Activated naive CD8-positive, alpha-beta T cell treated with anti-CD3 and anti-CD28 coated beads, Interleukin-2, amount 50 U/mL, for 24 hours (primary cell): ENCODE measurements at regions not wholly inside any gene's neighbourhood (a gene's known extent, or its start where the extent isn't known, plus 50 kb on each side); places are given as distances from the start of the nearest gene placed in this dataset.
"Not testable (repeated sequence)": the region's sequence is repeated elsewhere in the genome, so short reads cannot be mapped to it uniquely, and the experiment has no call there.

Source experiments
- ATAC-seq: fragments of 150-1000 bp; cut with Tn5 transposase; one replicate; pipeline ENCODE4 v1.10.0; 2021
- DNase-seq: peaks from one replicate; pipeline ENCODE4 v3.0.0; 2021
- H3K27ac Mint-ChIP-seq: one replicate; pipeline ENCODE4 v1.8.0; 2021; ENCODE audit warnings: mild to moderate bottlenecking, mixed read lengths
- H3K27me3 Mint-ChIP-seq: one replicate; pipeline ENCODE4 v1.8.0; 2021; ENCODE audit warnings: mixed read lengths
- H3K36me3 Mint-ChIP-seq: one replicate; pipeline ENCODE4 v1.8.0; 2021; ENCODE audit warnings: low read depth, mixed read lengths
- H3K4me1 Mint-ChIP-seq: one replicate; pipeline ENCODE4 v1.8.0; 2021; ENCODE audit warnings: mixed read lengths
- H3K4me3 Mint-ChIP-seq: one replicate; pipeline ENCODE4 v1.8.0; 2021; ENCODE audit warnings: mild to moderate bottlenecking, moderate library complexity, mixed read lengths
- H3K9me3 Mint-ChIP-seq: one replicate; pipeline ENCODE4 v1.8.0; 2021; ENCODE audit warnings: mixed read lengths

DNA sequence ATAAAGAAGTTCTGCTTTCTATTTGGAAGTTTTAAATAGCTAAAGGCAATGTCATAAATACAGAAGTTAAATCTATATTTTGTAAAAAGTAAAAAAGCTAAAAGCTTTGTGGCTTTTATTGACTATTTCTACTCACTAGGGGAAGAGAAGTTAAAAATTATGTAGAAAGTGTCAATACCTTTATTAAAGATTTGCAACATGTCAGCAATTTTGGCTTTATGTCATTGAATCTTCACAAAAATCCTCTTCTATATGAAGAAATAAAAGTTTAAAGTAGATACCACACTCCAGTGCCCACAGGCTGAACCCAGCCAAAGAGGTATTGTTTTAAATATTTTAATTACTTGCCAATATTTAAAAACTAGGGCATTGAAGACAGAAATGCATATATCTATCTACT, 160.6 kb upstream of the HSF2 start:
- Mint-ChIP-seq H3K4me3 (no peak overlapping the region), H3K9me3 (peaks cover 14% of the 10 kb centered on the region), H3K27ac (no peak overlapping the region)

DNA sequence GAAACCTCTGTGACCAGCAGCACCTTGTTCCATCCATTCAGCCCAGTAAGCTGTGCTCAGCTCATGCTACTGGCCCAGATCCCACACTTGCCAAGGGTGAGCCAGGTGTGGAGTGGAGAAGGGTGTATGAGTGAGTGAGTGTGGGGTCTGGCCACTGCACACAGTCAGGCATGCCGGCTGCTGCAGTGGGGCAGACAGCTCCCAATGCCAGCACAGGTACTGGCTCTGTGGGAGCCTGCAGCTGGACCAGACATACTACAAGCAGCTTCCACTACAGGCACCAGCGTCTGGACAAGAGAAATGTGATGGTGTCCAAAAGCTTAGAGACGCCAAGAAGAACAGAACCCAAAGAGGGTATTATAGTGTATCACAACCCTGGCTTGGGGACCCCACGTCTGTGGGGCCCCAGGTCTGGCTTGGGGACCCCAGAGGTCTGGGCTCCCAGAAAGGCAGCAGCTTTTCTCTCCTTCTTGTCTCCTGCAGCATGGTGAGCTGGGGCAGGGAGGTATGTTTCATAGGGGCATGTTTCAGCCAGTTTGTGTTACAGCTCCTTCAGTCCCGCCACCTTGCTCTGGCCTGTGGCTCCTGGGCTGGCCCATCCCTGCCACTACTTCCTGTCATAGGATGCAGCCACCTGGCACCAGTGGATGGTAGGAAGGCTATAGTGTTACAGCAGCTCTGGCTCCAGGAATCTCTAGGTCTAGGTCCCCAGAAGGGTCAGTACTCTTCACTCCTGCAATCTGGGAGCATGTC, 152.4 kb upstream of the HSF2 start:
- no peaks in the 10 kb centered on the region for H3K27me3 Mint-ChIP-seq
- no peaks in the 10 kb centered on the region for H3K36me3 Mint-ChIP-seq
- H3K27ac Mint-ChIP-seq = no peak overlapping the region
- H3K4me3 Mint-ChIP-seq = no peak overlapping the region
- no peak for DNase-seq
- no peaks in the 10 kb centered on the region for H3K4me1 Mint-ChIP-seq
- peaks cover 28% of the 10 kb centered on the region for H3K9me3 Mint-ChIP-seq
- ATAC-seq = no peak

More for the DNA sequence above, 160.6 kb upstream of the HSF2 start:
- DNase-seq = no peak
- H3K4me1 Mint-ChIP-seq = no peaks in the 10 kb centered on the region
- no peaks in the 10 kb centered on the region for H3K27me3 Mint-ChIP-seq
- ATAC-seq = no peak
- no peaks in the 10 kb centered on the region for H3K36me3 Mint-ChIP-seq

DNA sequence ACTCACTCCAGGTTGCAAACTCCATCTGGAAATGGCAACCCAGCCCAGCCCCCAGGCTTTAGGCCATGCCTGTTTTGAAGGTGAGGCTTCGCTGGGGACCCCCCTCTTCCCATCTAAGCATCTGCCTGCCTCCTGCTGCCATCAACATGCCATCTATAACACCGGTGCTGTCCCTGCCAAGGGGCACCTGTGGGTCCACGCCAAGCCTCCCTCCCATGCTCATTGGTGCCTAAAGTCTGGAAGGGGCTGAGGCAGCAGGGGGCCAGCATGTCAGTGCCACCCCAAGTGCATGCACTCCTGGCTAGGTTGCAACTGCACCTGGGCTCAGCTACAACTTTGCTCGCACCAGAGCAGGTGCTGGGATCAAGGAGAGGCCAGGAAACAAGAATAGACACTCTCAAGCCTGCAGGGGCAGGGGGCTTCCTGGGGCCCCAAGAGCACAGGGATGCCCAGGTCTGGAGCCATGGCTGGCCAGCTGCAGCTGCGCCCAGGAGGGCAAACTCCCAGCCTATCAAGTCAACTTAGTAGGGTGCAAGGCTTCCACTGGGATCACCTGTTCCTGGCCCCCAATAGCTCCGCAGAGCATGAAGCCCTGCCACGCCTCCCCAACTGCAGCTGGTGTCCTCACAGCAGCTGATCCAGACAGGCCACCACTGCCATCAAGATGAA, 151.3 kb upstream of the HSF2 start:
- no peak for DNase-seq
- no peak for ATAC-seq
- no peaks in the 10 kb centered on the region for H3K36me3 Mint-ChIP-seq
- no peak overlapping the region for H3K4me3 Mint-ChIP-seq
- H3K27ac Mint-ChIP-seq = no peak overlapping the region
- H3K27me3 Mint-ChIP-seq = no peaks in the 10 kb centered on the region
- no peaks in the 10 kb centered on the region for H3K4me1 Mint-ChIP-seq
- H3K9me3 Mint-ChIP-seq = peaks cover 21% of the 10 kb centered on the region

DNA sequence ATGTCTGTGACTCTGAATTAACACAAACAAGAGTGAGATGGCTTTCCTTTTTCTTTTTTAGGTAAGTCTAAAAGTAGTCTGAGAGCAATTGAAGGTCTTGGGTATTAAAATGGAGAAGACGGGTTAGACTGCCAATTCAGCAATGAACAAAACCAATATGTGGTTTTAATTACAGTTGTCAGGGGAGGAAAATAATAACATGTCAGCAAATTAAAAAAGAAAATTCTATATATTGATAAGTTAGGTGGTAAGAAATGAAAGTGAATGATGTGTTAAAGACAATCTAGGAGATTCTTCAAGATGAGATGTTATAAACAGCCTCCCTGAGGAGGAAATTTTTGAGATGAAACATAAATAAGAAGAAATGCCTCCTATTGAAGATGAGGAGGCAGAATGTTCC, 150.6 kb upstream of the HSF2 start:
- Mint-ChIP-seq H3K4me1 (no peaks in the 10 kb centered on the region), H3K4me3 (no peak overlapping the region), H3K27me3 (no peaks in the 10 kb centered on the region), H3K36me3 (no peaks in the 10 kb centered on the region), H3K9me3 (peaks cover 14% of the 10 kb centered on the region), H3K27ac (no peak overlapping the region)
- ATAC-seq = no peak
- no peak for DNase-seq

DNA sequence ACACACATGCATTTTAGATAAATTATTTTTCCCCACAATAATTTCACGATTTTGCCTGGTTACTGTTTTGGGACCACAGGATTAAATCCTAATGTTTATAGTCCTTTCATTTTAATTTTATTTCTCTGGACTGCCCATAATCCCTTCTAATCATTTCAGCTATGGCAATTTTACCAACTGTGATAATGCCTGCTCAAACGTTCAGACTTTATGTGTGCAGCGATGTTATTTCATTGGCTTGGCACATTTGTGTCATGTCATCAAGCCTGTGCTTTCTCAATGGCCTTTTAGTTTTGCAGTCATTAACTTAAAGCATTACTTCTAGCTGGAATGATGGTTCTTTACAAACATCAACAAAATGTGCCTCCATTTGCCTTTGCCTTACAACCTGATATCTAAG, 140.6 kb upstream of the HSF2 start:
- ATAC-seq (no peak), DNase-seq (no peak)
- Mint-ChIP-seq H3K27me3 (peaks cover 2% of the 10 kb centered on the region), H3K4me1 (no peaks in the 10 kb centered on the region), H3K4me3 (no peak overlapping the region), H3K9me3 (no peaks in the 10 kb centered on the region), H3K27ac (no peak overlapping the region), H3K36me3 (no peaks in the 10 kb centered on the region)

DNA sequence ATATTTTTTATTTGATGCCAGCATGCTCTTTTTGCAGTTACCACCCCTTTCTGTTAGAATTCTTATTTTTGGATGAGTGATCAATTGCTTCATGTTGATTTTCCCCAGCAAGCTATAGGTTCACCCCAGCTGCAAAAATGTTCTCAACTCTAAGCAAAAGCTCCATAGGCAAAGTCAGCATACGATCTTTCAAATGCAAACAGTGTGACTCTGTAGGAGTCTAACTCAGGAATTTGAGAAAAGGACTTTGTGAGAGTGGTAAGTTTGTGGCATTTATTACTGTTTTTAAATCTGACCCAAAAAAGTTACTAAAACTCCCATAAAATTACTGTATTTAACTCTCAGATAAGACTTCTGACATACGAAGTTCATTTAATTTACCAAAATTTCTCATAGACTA, 134.9 kb upstream of the HSF2 start:
- Mint-ChIP-seq H3K27me3 (peaks cover 2% of the 10 kb centered on the region), H3K27ac (no peak overlapping the region), H3K4me3 (no peak overlapping the region), H3K9me3 (peaks cover 5% of the 10 kb centered on the region), H3K4me1 (no peaks in the 10 kb centered on the region), H3K36me3 (no peaks in the 10 kb centered on the region)
- DNase-seq (no peak), ATAC-seq (no peak)

DNA sequence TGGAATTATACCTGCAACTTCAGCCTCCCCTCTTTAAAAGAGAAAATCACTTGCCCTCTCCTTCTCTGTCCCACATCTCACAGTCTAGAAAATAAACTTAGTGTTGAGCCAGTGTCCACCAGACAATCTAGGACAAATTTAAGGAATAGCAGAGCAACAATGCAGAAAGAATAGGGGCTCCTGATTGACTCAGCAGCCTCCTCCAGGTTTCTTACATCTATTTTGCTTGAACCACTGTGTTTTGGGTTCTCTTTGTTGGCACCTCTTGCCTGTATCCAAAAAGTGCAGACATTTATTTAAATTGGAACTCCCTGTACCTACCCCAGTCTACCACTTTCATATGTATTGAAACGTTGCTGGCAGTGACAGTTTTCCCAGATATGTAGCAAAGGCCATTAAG, 133.7 kb upstream of the HSF2 start:
- DNase-seq (no peak), ATAC-seq (no peak)

DNA sequence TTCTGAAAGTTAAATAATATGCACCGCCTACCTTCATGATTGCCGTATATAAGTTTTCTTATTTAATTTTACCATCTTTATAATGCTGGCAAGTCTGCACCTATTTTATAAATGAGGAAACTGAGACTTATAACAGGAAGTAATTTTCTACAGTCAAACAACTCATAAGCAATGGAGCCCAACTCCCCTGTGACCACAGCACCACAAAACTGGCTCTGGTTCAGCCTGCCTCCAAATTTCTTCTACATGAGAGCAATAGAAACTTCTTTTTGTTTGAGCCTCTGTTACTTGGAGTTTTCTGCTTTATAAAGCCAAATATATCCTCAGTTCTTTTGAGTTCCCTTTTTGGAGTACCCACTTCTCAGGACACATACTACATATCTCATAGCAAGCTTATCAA, 131.1 kb upstream of the HSF2 start:
- Mint-ChIP-seq H3K36me3 (no peaks in the 10 kb centered on the region), H3K27me3 (no peaks in the 10 kb centered on the region), H3K9me3 (peaks cover 5% of the 10 kb centered on the region), H3K4me1 (no peaks in the 10 kb centered on the region), H3K27ac (no peak overlapping the region), H3K4me3 (no peak overlapping the region)
- ATAC-seq (no peak), DNase-seq (no peak)

More for the DNA sequence above, 133.7 kb upstream of the HSF2 start:
- Mint-ChIP-seq H3K27me3 (peaks cover 2% of the 10 kb centered on the region), H3K36me3 (no peaks in the 10 kb centered on the region), H3K27ac (no peak overlapping the region), H3K9me3 (peaks cover 5% of the 10 kb centered on the region), H3K4me3 (no peak overlapping the region), H3K4me1 (no peaks in the 10 kb centered on the region)

DNA sequence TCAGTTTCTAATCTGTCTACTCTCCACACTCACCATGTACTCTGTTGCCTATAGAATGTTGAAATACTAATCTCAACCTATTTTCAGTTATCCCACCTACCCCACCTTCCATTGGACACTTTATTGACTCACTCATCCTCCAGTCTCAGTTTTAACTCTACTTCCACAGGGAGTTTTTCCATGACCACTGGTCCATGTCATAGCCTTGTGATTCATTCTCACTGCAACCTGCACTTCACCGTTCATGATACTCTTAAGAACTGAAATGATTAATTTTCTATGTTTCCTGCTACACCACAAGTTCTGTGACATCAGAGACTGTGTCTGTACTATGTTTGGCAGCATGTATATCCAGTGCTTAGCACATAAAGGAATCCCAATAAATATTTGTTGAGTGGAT, 122.8 kb upstream of the HSF2 start:
- H3K9me3 Mint-ChIP-seq = no peaks in the 10 kb centered on the region
- no peaks in the 10 kb centered on the region for H3K36me3 Mint-ChIP-seq
- H3K4me3 Mint-ChIP-seq = no peak overlapping the region
- no peaks in the 10 kb centered on the region for H3K27me3 Mint-ChIP-seq
- DNase-seq = no peak
- ATAC-seq = no peak
- no peak overlapping the region for H3K27ac Mint-ChIP-seq
- no peaks in the 10 kb centered on the region for H3K4me1 Mint-ChIP-seq

DNA sequence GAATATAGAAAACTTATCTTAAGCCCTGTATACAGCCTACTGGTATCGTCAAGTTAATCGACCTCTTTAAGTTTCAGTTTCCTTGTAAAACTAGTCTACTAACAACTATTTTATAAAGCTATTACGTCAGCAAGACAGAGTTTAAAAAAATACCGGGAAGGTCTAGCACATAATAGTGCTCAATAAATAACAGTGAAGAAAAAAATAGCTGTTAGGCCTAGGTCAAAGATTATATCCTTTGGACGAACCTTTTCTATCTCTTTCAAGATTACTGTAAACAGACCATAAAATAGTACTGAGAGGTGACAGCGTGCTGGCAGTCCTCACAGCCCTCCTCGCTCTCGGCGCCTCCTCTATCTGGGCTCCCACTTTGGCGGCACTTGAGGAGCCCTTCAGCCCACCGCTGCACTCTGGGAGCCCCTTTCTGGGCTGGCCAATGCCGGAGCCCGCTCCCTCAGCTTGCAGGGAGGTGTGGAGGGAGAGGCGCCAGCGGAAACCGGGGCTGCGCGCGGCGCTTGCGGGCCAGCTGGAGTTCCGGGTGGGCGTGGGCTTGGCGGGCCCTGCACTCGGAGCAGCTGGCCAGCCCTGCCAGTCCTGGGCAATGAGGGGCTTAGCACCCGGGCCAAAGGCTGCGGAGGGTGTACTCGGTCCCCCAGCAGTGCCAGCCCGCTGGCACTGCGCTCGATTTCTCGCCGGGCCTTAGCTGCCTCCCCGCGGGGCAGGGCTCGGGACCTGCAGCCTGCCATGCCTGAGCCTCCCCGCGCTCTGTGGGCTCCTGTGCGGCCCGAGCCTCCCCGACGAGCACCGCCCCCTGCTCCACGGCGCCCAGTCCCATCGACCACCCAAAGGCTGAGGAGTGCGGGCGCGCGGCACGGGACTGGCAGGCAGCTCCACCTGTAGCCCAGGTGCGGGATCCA, 119.1 kb upstream of the HSF2 start:
- H3K4me3 Mint-ChIP-seq, H3K9me3 Mint-ChIP-seq, H3K27ac Mint-ChIP-seq, H3K27me3 Mint-ChIP-seq, ATAC-seq, DNase-seq, H3K36me3 Mint-ChIP-seq, H3K4me1 Mint-ChIP-seq: not testable (repeated sequence)

DNA sequence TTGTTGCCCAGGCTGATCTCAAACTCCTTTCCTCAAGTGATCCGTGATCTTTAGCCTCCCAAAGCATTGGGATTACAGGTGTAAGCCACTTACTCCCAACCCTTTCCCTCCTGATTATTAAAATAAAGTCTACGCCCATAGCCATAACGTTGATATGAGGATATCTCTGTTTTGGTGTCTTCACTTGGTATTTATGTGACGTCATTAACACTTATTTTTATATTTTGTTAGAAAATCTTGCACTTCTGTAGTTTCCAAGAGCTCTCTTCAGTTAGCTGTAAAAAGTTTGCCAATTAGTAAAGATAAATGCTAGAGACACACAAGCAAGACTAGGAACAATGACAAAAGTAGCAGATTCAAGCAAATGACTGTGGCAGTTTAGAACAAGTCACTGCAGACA, 115.6 kb upstream of the HSF2 start:
- Mint-ChIP-seq H3K27ac (no peak overlapping the region), H3K9me3 (no peaks in the 10 kb centered on the region), H3K4me3 (no peak overlapping the region), H3K4me1 (no peaks in the 10 kb centered on the region), H3K36me3 (no peaks in the 10 kb centered on the region), H3K27me3 (no peaks in the 10 kb centered on the region)
- DNase-seq = no peak
- no peak for ATAC-seq

DNA sequence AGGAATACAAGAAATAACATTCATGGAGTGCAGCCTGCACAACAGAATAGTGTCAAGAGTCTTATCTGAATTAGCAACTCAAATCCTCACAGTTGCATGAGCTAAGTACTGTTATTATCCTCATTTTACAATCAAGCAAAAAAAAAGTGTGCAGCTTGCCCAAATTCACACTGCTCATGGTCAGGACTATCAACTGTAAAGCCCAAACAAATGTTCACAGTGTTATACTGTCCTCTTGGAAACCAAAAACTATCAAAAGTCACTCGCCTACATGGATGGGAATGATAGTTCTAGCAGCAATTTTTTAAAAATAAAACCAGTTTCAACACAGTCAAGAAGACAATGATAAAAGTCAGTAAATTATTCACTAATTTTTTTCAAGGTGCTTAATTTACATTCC, 114.6 kb upstream of the HSF2 start:
- H3K27ac Mint-ChIP-seq = no peak overlapping the region
- no peaks in the 10 kb centered on the region for H3K9me3 Mint-ChIP-seq
- ATAC-seq = no peak
- no peaks in the 10 kb centered on the region for H3K27me3 Mint-ChIP-seq
- H3K4me1 Mint-ChIP-seq = no peaks in the 10 kb centered on the region
- no peaks in the 10 kb centered on the region for H3K36me3 Mint-ChIP-seq
- no peak for DNase-seq
- no peak overlapping the region for H3K4me3 Mint-ChIP-seq

DNA sequence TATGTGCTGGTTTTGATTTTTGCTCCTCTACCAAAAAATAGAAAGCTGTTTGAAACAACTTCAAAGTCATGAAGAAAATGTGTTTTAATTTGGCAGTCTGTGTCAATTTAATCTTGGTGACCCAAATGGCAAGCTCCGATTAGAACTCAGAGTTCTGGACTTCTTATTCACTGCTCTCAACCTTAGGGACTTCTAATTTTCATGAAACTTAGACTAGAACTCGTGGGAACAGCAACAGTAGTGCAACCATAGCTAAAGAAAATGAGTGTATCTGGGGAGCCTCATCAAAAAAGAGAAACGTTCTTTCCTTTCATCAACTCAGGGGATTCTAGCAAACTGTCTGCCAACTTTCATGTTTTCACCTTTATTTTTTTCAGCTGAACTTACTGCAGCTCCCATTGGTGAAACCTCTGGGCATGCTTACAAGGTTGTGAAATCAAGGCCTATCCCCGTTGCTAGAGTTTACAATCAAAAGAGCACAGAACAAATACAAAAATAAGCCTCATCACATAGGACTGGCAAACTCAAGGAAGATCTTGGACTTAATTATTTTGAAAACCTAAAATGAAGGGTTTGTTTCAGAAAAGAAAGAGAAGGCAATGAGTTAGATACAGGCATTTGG, 114.0 kb upstream of the HSF2 start:
- ATAC-seq (no peak), DNase-seq (no peak)
- Mint-ChIP-seq H3K36me3 (no peaks in the 10 kb centered on the region), H3K27ac (no peak overlapping the region), H3K9me3 (no peaks in the 10 kb centered on the region), H3K4me3 (no peak overlapping the region), H3K4me1 (no peaks in the 10 kb centered on the region), H3K27me3 (no peaks in the 10 kb centered on the region)

DNA sequence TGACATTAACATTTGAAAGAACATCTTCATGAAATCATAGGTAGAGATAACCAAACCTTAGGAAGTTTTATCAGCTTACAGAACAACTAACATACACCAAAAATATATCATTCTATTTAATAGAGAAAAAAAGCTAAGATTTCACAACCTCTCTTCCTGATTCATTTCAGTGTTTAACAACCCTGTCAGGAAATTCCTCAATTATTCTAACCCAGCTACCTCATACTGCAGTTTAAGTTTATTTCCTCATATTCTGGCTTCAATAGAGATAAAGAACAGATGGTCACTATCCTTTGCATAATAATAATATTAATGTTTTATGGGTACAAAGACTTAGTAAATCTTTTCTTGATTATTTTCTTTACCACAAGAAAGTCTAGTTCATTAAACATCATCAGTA, 112.9 kb upstream of the HSF2 start:
- no peaks in the 10 kb centered on the region for H3K9me3 Mint-ChIP-seq
- no peaks in the 10 kb centered on the region for H3K36me3 Mint-ChIP-seq
- no peak overlapping the region for H3K4me3 Mint-ChIP-seq
- H3K4me1 Mint-ChIP-seq = no peaks in the 10 kb centered on the region
- no peaks in the 10 kb centered on the region for H3K27me3 Mint-ChIP-seq
- DNase-seq (no peak), ATAC-seq (no peak)
- H3K27ac Mint-ChIP-seq = no peak overlapping the region
